SK-MEL-5 (cell line): ENCODE measurements at regions not wholly inside any gene's neighbourhood (a gene's known extent, or its start where the extent isn't known, plus 50 kb on each side); places are given as distances from the start of the nearest gene placed in this dataset.

Source experiments
- DNase-seq: peaks from one replicate; pipeline ENCODE4 v3.0.0-alpha.2; 2016; ENCODE audit warnings: low read depth, low spot score
- in situ Hi-C: cut with HindIII; loops from 2 replicates; pipeline ENCODE4 v1.10.0; 2016; ENCODE audit warnings: low sequenced_read_pairs, high pct_unique_total_duplicates, low pct_unique_long_range_greater_than_20kb

DNA sequence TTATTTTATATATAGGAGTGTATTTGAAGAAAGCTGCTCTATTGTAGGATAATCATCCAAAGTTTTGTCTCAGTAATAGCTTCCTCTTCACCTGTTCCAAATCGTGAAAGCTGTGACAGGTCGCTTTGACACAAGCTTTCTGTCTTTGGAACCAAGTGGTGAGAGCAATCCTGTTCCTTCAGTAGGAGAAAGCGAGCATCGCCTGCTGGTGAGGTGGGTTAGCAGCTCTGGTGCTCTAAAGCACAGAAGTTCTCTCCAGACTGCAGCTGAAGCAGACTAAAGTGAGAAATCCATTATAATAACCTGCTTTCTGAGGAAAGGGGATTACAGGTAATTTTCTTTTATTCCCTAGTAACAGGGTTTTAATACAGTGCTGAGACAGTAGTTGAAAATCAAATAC lies 803.8 kb downstream of the ADGRL2 start:
- in situ Hi-C loops = no loop called here
- peak; percentile 68 for DNase-seq

GRCh38 chr1:82600314-82600713 lies 799.6 kb downstream of the ADGRL2 start:
- DNase-seq = no peak
- in situ Hi-C loops = no loop called here

DNA sequence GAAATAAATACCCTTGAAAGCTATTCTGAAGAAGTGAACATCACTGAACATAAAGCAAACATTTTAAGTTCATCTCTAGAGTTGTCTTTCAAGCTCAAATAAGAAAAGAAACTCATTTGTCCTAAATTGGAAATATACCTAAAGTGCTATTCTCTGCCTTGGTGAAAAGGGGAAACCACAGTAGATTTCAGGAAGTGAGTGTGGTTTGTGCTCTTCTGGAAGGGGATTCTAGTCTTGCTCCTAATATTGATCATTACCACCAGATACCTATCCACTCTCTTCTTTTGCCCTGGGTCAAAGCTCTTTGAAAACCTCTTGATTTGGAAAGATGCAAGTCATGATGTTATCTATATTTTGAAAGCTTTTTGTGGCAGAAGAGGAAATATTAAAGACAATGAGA lies 798.1 kb downstream of the ADGRL2 start:
- in situ Hi-C loops = no loop called here

GRCh38 chr1:82598337-82598736 lies 797.6 kb downstream of the ADGRL2 start:
- no peak for DNase-seq
- in situ Hi-C loops = no loop called here

More for the DNA sequence above, 798.1 kb downstream of the ADGRL2 start:
- no peak for DNase-seq

GRCh38 chr1:82597649-82598048 lies 796.9 kb downstream of the ADGRL2 start:
- in situ Hi-C loops = no loop called here
- DNase-seq = no peak

DNA sequence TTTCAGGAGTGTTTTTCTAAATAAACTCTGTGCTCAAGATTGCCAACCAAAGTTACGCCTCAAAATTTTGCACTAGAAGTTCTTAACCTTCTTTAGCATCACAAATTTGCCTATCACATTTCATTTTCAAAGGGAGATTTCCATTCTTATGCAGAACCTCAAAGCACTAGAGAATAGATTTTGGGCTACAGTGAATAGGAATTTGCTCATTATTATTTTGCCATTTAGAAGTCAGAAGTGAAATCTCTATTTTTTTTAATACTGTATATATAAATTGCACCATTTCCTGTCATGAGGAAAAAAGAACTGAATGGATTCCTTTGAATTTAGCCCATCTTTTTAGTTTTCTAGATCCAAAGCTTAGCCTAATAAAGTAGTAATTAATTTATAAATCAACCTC lies 796.4 kb downstream of the ADGRL2 start:
- in situ Hi-C loops = no loop called here
- no peak for DNase-seq

- no peak for DNase-seq
- in situ Hi-C loops = no loop called here
Observed at GRCh38 chr1:82593561-82593960, 792.8 kb downstream of the ADGRL2 start.

DNA sequence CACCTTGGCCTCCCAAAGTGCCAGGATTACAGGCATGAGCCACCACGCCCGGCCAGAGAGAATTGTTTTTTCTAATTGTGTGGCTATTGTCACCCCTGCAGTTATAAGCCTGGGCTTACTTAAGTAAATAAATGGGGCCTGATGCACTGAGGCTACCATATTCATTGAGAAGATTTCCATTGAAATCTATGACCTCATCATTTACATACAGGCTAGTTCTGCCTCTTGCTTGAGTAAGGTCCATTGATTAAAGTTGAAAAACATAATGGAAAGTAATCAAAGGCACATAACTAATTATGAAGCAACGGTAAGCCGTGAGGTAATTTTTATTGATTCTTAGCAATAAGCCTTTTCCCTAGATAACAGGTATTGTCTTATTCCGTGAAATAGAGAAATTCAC lies 788.9 kb downstream of the ADGRL2 start:
- in situ Hi-C loops = no loop called here
- DNase-seq = no peak

- in situ Hi-C loops = no loop called here
- no peak for DNase-seq
Observed at GRCh38 chr1:82587371-82587770, 786.6 kb downstream of the ADGRL2 start.

DNA sequence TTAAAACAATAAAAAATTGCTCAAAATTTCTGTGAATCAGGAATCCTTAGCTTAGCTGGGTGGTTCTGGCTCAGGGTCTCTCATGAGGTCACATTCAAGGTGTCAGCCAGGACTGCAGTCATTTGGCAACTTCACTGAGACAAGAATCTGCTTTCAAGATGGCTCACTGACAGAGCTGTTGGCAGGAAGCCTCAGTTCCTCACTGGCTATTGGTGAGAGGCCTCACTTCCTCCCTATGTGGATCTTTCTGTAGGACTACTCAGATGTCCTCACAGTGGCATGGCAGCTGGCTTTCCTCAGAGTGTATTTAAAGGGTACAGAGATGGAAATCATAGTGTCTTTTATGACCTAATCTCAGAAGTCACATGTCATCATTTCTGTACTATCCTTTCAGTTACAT lies 785.7 kb downstream of the ADGRL2 start:
- in situ Hi-C loops = no loop called here
- no peak for DNase-seq

DNA sequence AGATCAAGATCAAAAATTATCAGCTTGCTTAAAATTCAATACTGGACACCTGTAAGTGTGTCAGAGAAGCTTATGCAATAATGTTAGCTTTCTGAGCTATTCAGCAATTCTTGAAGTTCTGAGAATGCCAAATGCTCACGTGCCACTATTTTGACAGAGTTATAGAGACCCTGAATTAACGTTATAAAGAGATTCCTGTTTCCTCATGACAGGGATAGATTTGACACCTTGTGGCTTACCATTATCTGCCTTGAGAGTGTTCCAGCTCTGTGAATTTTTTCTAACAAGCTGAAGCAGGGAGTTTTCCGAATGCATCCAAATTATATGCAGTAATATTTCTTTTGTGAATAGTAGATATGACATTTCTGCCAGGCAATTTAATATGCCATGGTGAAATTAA lies 781.6 kb downstream of the ADGRL2 start:
- DNase-seq = no peak
- in situ Hi-C loops = no loop called here

DNA sequence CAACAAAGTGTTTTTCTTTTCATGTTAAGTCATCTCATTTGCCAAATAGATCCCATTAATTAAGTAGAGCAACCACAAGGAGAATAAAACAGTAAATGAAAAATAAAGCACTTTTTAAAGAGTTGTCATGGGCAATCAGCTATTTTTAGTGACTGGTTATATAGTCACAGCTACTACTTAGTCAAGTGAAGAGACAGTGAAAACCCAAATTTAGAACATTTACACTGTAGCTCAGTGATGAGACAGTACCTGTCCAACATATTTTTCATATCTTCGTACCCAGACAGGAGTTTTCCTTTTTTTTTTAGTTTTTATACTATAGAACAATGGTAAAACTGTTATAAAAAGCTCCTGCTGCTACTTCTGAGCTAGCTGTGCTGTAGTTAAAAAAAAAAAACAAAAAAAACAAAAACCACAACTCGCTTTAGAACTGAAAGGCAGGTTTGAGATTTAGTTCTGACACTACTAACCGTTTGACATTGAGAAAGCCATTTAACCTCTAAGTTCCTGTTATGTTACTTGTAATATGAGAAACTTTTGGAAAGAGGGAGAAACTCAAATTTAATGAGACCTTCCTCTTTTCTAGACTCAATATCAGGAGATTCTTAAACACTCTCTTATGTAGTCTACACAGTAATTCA lies 777.5 kb downstream of the ADGRL2 start:
- DNase-seq = no peak
- in situ Hi-C loops = no loop called here

GRCh38 chr1:82567348-82567747 lies 766.6 kb downstream of the ADGRL2 start:
- in situ Hi-C loops = no loop called here

DNA sequence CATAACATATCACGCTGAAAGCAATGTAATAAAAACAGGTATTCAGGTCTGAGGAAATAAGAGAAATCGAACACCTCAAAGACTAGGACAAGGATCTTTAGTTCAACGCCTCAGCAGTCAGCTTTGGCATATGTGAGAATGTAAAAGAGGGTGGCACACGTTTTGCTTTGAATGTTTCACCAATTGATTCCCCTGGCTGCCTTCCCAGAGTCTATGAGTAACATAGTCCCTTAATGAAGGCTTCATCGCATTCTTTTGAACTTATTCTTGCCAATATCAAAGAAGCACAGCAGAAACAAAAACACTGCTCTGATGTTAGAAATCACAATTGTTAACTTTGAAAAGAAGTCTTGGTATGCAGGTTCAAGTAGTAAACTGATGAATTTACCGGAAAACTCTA lies 764.8 kb downstream of the ADGRL2 start:
- in situ Hi-C loops = no loop called here
- no peak for DNase-seq

More at GRCh38 chr1:82567348-82567747, 766.6 kb downstream of the ADGRL2 start:
- no peak for DNase-seq

DNA sequence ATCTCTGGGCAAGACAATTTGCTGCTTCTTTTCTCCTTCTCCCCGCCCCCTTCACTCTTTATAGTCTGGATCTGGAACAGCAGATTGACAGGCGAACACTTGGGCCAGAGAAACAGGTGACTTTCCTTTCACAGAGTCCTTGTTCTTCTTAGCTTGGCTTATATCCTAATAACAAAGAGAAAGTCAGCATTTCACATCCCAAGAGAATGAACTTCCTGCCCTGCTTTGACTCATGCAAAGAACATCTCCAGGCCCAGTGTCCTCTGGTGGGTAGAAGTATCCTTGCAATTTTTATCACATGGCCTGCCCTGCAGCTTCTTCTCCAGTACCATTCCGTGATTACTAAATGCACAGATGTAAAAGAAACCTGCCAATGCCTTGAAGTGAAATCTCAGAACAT lies 764.4 kb downstream of the ADGRL2 start:
- peak; percentile 94 for DNase-seq
- in situ Hi-C loops = no loop called here

- in situ Hi-C loops = no loop called here
- DNase-seq = no peak
Observed at GRCh38 chr1:82564333-82564732, 763.6 kb downstream of the ADGRL2 start.

DNA sequence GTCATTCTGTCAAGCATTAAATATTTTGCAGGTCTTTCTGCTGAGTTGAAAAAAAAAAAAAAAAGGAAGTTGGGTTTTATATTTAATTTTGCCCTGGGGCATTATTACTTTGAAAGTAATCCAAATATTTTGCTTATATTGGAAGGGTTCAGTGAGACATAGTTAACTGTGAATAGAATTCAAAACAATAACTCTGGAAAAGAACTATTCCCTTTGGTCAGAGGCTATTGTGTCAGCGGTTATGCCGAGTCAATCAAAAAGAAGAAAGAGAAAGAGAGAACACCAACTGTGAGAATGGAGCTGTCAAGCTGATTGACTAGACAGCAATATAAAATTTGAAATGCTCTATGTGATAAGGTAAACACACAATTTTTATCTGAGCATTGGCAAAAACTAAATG lies 761.7 kb downstream of the ADGRL2 start:
- in situ Hi-C loops = no loop called here

GRCh38 chr1:82560566-82560965 lies 759.8 kb downstream of the ADGRL2 start:
- in situ Hi-C loops = no loop called here
- no peak for DNase-seq

More for the DNA sequence above, 761.7 kb downstream of the ADGRL2 start:
- no peak for DNase-seq

- in situ Hi-C loops = no loop called here
- no peak for DNase-seq
Observed at GRCh38 chr1:82555501-82555900, 754.8 kb downstream of the ADGRL2 start.

- in situ Hi-C loops = no loop called here
- DNase-seq = no peak
Observed at GRCh38 chr1:82549841-82550240, 749.1 kb downstream of the ADGRL2 start.
